ENCODE measurements at regions not wholly inside any gene's neighbourhood (a gene's known extent, or its start where the extent isn't known, plus 50 kb on each side); places are given as distances from the start of the nearest gene placed in this dataset.

DNA sequence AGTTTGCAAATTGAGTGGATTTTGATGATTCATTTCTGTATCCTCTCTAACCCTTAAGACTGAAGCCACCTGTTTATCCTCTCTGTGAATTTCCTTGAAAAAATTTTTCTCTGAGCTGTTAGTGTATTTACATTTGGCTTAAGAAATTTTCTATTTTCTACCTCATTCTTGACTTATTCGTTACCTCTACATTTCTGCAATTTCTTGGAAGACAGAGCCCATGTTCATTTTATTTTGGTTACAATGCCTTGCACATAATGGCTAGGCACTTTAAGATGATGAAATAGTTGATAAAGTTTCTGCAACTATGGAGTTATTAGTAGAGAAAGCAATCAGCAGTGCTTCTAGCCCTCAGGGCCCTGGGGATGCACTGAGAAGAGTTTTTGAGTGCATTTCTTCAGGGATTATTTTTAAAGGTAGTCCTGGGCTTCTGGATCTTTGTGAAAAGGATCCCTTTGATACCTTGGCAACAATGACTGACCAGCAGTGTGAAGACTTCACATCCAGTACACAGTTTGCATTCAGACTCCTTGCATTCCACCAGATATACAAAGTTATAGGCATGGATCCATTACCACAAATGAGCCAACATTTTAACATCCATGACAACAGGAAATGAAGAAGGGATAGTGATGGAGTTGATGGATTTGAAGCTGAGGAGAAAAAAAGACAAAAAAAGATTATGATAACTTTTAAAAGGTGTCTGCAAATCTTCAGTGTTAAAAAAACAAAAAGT, 68.2 kb downstream of the CH25H start:
- Histone ChIP-seq H3K9ac (ENCODE audit: control insufficient read depth, extremely low read depth, insufficient read depth, low read length) (no peak overlapping the region), H3K4me1 (ENCODE audit: control insufficient read depth, extremely low read depth, insufficient read depth, low read length) (peaks cover 6% of the 10 kb centered on the region), H4K20me1 (ENCODE audit: control insufficient read depth, extremely low read depth, insufficient read depth, low read length) (no peaks in the 10 kb centered on the region), H3K4me2 (ENCODE audit: control insufficient read depth, extremely low read depth, insufficient read depth, low read depth, low read length) (no peak overlapping the region), H3K9me3 (ENCODE audit: control insufficient read depth, low read depth, low read length) (no peaks in the 10 kb centered on the region), H2AFZ (ENCODE audit: control insufficient read depth, low read length) (no peak overlapping the region), H3K9me1 (ENCODE audit: control insufficient read depth, extremely low read depth, insufficient read depth, low read length) (no peaks in the 10 kb centered on the region), H3K79me2 (ENCODE audit: control insufficient read depth, insufficient read depth, low read length) (no peaks in the 10 kb centered on the region), H3K27ac (ENCODE audit: control insufficient read depth, insufficient read depth, low read length) (no peak overlapping the region), H3K27me3 (ENCODE audit: control insufficient read depth, extremely low read depth, insufficient read depth, low read length) (no peaks in the 10 kb centered on the region), H3K36me3 (ENCODE audit: control insufficient read depth in 2 of 2, extremely low read depth in 1 of 2, insufficient read depth in 2 of 2, low read length in 2 of 2) (no peaks in the 10 kb centered on the region), H3K4me3 (ENCODE audit: control insufficient read depth in 2 of 3, extremely low read depth in 1 of 3, insufficient read depth in 2 of 3, low read depth in 1 of 3, low read length in 3 of 3) (no peak overlapping the region)
- TF ChIP-seq, protein P1, sequence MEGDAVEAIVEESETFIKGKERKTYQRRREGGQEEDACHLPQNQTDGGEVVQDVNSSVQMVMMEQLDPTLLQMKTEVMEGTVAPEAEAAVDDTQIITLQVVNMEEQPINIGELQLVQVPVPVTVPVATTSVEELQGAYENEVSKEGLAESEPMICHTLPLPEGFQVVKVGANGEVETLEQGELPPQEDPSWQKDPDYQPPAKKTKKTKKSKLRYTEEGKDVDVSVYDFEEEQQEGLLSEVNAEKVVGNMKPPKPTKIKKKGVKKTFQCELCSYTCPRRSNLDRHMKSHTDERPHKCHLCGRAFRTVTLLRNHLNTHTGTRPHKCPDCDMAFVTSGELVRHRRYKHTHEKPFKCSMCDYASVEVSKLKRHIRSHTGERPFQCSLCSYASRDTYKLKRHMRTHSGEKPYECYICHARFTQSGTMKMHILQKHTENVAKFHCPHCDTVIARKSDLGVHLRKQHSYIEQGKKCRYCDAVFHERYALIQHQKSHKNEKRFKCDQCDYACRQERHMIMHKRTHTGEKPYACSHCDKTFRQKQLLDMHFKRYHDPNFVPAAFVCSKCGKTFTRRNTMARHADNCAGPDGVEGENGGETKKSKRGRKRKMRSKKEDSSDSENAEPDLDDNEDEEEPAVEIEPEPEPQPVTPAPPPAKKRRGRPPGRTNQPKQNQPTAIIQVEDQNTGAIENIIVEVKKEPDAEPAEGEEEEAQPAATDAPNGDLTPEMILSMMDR (optimal IDR thresholded peaks at IDR 0.05 in 1 of 3, IDR thresholded peaks at IDR 0.05 in 1 of 3, conservative IDR thresholded peaks at IDR 0.05 in 1 of 3; ENCODE audit: extremely low read depth in 1 of 3, insufficient read depth in 2 of 3, low read length in 3 of 3) = no peak
- TF ChIP-seq EZH2 (IDR thresholded peaks at IDR 0.05; ENCODE audit: low read length) = no peak
- DNase-seq (ENCODE audit: low read depth, low spot score) (no peak), FAIRE-seq (peak; percentile 5)
- dilution Hi-C loops (cut with MboI; ENCODE audit: extremely low pct_ligation_motif_present, low sequenced_read_pairs) = no loop called here

DNA sequence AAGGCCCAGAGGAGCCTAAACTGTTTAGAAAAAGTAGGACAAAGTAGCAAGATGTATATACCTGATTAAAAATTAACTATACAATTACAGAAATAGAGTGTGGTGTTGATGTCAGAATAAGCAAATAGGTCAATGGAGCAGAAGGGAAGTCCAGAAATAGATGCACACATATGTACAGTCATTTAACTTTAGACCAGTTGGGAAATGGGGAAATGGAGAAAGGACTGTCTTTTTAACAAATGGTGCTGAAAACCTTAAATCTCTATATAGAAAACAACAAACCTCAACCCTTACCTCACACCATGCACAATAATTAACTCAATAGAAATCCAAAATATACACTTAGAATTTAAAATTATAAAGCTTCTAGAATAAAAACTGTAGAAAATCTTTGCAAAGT, 72.2 kb downstream of the CH25H start:
- H3K4me1 ChIP-seq (ENCODE audit: control insufficient read depth, extremely low read depth, insufficient read depth, low read length) = peaks cover 6% of the 10 kb centered on the region
- no peaks in the 10 kb centered on the region for H3K36me3 ChIP-seq (ENCODE audit: control insufficient read depth in 2 of 2, extremely low read depth in 1 of 2, insufficient read depth in 2 of 2, low read length in 2 of 2)
- no peaks in the 10 kb centered on the region for H4K20me1 ChIP-seq (ENCODE audit: control insufficient read depth, extremely low read depth, insufficient read depth, low read length)
- H3K79me2 ChIP-seq (ENCODE audit: control insufficient read depth, insufficient read depth, low read length) = no peaks in the 10 kb centered on the region
- H3K27me3 ChIP-seq (ENCODE audit: control insufficient read depth, extremely low read depth, insufficient read depth, low read length) = no peaks in the 10 kb centered on the region
- H3K27ac ChIP-seq (ENCODE audit: control insufficient read depth, insufficient read depth, low read length) = no peak overlapping the region
- no peak for DNase-seq (ENCODE audit: low read depth, low spot score)
- no peaks in the 10 kb centered on the region for H3K9me3 ChIP-seq (ENCODE audit: control insufficient read depth, low read depth, low read length)
- no peak for TF ChIP-seq EZH2 (IDR thresholded peaks at IDR 0.05; ENCODE audit: low read length)
- TF ChIP-seq, protein P1 (optimal IDR thresholded peaks at IDR 0.05 in 1 of 3, IDR thresholded peaks at IDR 0.05 in 1 of 3, conservative IDR thresholded peaks at IDR 0.05 in 1 of 3; ENCODE audit: extremely low read depth in 1 of 3, insufficient read depth in 2 of 3, low read length in 3 of 3) = no peak
- no peak overlapping the region for H2AFZ ChIP-seq (ENCODE audit: control insufficient read depth, low read length)
- no peak overlapping the region for H3K4me3 ChIP-seq (ENCODE audit: control insufficient read depth in 2 of 3, extremely low read depth in 1 of 3, insufficient read depth in 2 of 3, low read depth in 1 of 3, low read length in 3 of 3)
- no peaks in the 10 kb centered on the region for H3K9me1 ChIP-seq (ENCODE audit: control insufficient read depth, extremely low read depth, insufficient read depth, low read length)
- no peak overlapping the region for H3K4me2 ChIP-seq (ENCODE audit: control insufficient read depth, extremely low read depth, insufficient read depth, low read depth, low read length)
- no peak for FAIRE-seq
- dilution Hi-C loops (cut with MboI; ENCODE audit: extremely low pct_ligation_motif_present, low sequenced_read_pairs) = no loop called here
- H3K9ac ChIP-seq (ENCODE audit: control insufficient read depth, extremely low read depth, insufficient read depth, low read length) = no peak overlapping the region
